PC-9 (cell line): ENCODE measurements at regions not wholly inside any gene's neighbourhood (a gene's known extent, or its start where the extent isn't known, plus 50 kb on each side); places are given as distances from the start of the nearest gene placed in this dataset.
A peak's percentile ranks its signal among the peaks of the same experiment; 100 is the strongest.

ENCODE experiments used
- BruUV-seq: library from RNA; stranded (reverse); fragments of 400-500 nt; replicated peaks from 2 replicates; lab custom pipeline; 2021; lab: Mats Ljungman, UMichigan
- CTCF ChIA-PET: fragments of 300-600 bp; sonication (Branson Sonifier 250); formaldehyde crosslinking; loops from one replicate; lab custom pipeline; 2022; ENCODE audit warnings: antibody characterized with exemption; lab: Charles Lee
- POLR2A ChIA-PET: fragments of 300-600 bp; sonication (Branson Sonifier 250); formaldehyde crosslinking; loops from one replicate; lab custom pipeline; 2022; ENCODE audit warnings: antibody characterized with exemption; ENCODE audit not compliant: unreplicated experiment; lab: Charles Lee
- DNase-seq, 2 experiments: peaks; one replicate each; pipeline versions ENCODE4 v3.0.0 to v3.0.0-alpha.2; 2015 to 2022; ENCODE audit warnings: mixed read lengths in 1 of 2
- H2AFZ ChIP-seq: fragments of 200-600 bp; sonication (generic); 2 replicates; pipeline ENCODE4 v1.8.1; 2017; ENCODE audit warnings: antibody characterized with exemption
- H3F3A ChIP-seq: fragments of 200-600 bp; sonication (generic); 2 replicates; pipeline ENCODE4 v1.8.1; 2017; ENCODE audit warnings: antibody characterized with exemption, mild to moderate bottlenecking, low read depth; ENCODE audit not compliant: insufficient read depth
- H3K27ac ChIP-seq: fragments of 200-600 bp; sonication (generic); 2 replicates; pipeline ENCODE4 v1.6.1; 2016; ENCODE audit warnings: mixed run types
- H3K27me3 ChIP-seq: fragments of 200-600 bp; sonication (generic); 2 replicates; pipeline ENCODE4 v1.6.1; 2016; ENCODE audit warnings: low read depth, mixed run types; ENCODE audit not compliant: insufficient read depth
- H3K36me3 ChIP-seq: fragments of 200-600 bp; sonication (generic); 2 replicates; pipeline ENCODE4 v1.6.1; 2016; ENCODE audit warnings: low read depth, mixed run types
- H3K4me1 ChIP-seq: fragments of 200-600 bp; sonication (generic); replicated peaks from 2 replicates; pipeline ENCODE4 v1.6.1; 2016; ENCODE audit warnings: mixed run types; ENCODE audit not compliant: insufficient read depth
- H3K4me2 ChIP-seq: fragments of 200-600 bp; sonication (generic); 2 replicates; pipeline ENCODE4 v1.6.1; 2017; ENCODE audit warnings: mixed run types
- H3K4me3 ChIP-seq: fragments of 200-600 bp; sonication (generic); 2 replicates; pipeline ENCODE4 v1.6.1; 2016; ENCODE audit warnings: mixed run types
- H3K79me2 ChIP-seq: fragments of 200-600 bp; sonication (generic); 2 replicates; pipeline ENCODE4 v1.6.1; 2017; ENCODE audit warnings: low read depth, mixed run types
- H3K9me2 ChIP-seq: fragments of 200-600 bp; sonication (generic); 2 replicates; pipeline ENCODE4 v1.8.1; 2017; ENCODE audit warnings: mild to moderate bottlenecking; ENCODE audit not compliant: insufficient read depth
- H3K9me3 ChIP-seq: fragments of 200-600 bp; sonication (generic); 2 replicates; pipeline ENCODE4 v1.8.1; 2016; ENCODE audit warnings: low read depth; ENCODE audit not compliant: insufficient read depth
- H4K20me1 ChIP-seq: fragments of 200-600 bp; sonication (generic); 2 replicates; pipeline ENCODE4 v1.8.1; 2017; ENCODE audit not compliant: insufficient read depth
- CTCF ChIP-seq: fragments of 200-600 bp; sonication (generic); conservative IDR thresholded peaks from 2 replicates; pipeline ENCODE4 v1.6.1; 2017; ENCODE audit warnings: mixed run types, antibody characterized with exemption, mild to moderate bottlenecking, moderate library complexity
- EZH2 ChIP-seq: fragments of 200-600 bp; sonication (generic); IDR thresholded peaks from 2 replicates; pipeline ENCODE4 v1.8.0; 2017; ENCODE audit warnings: antibody characterized with exemption, low read depth
- intact Hi-C: fragments of 100-400 bp; cut with micrococcal nuclease; formaldehyde crosslinking; loops from one replicate; pipeline ENCODE4 v1.10.0; 2022; ENCODE audit not compliant: unreplicated experiment

GRCh38 chr12:46660719-46661109 lies 165.1 kb downstream of the SLC38A4 start:
- Histone ChIP-seq H3K4me2 (peak overlapping the region; percentile 14; the same call in 1 of the 2 replicates), H3K36me3 (no peaks in the 10 kb centered on the region), H3K27ac (peak overlapping the region; percentile 75), H3K27me3 (no peaks in the 10 kb centered on the region), H4K20me1 (no peaks in the 10 kb centered on the region), H3F3A (peaks cover 16% of the 10 kb centered on the region), H3K4me3 (no peak overlapping the region), H3K79me2 (no peaks in the 10 kb centered on the region), H2AFZ (no peak overlapping the region), H3K9me3 (peaks cover 5% of the 10 kb centered on the region), H3K4me1 (peaks cover 48% of the 10 kb centered on the region), H3K9me2 (no peaks in the 10 kb centered on the region)
- no TSS peak for BruUV-seq
- POLR2A ChIA-PET: interaction anchor here (0.6 to 1.1 kb wide), 2 partner anchors 205 to 290 kb away, joined by 7 read pairs; no protein-coding TSS in a partner anchor
- no peak for DNase-seq
- TF ChIP-seq EZH2: no peak
- no peak for TF ChIP-seq CTCF
- intact Hi-C loops: loop anchor here (1.0 to 10.0 kb wide), 9 partner anchors 98 to 668 kb away; partner anchors contain the start of genes SCAF11 and SLC38A1
- CTCF ChIA-PET: interaction anchor here (0.5 to 1.1 kb wide), 5 partner anchors 75 to 535 kb away, joined by 3 to 4 read pairs (median 3); no protein-coding TSS in a partner anchor

- POLR2A ChIA-PET: no interaction called here
- Histone ChIP-seq H3K4me1 (peaks cover 43% of the 10 kb centered on the region), H3K4me2 (no peak overlapping the region), H3F3A (peaks cover 12% of the 10 kb centered on the region), H3K27ac (peak overlapping the region; percentile 75), H3K27me3 (no peaks in the 10 kb centered on the region), H3K9me3 (peaks cover 5% of the 10 kb centered on the region), H3K9me2 (no peaks in the 10 kb centered on the region), H3K4me3 (no peak overlapping the region), H3K79me2 (no peaks in the 10 kb centered on the region), H4K20me1 (no peaks in the 10 kb centered on the region), H2AFZ (no peak overlapping the region), H3K36me3 (no peaks in the 10 kb centered on the region)
- no peak for DNase-seq
- CTCF ChIA-PET: no interaction called here
- TF ChIP-seq EZH2: no peak
- no peak for TF ChIP-seq CTCF
- no TSS peak for BruUV-seq
- intact Hi-C loops: loop anchor here (2.0 to 10.0 kb wide), 7 partner anchors 97 to 668 kb away; partner anchors contain the start of genes SCAF11 and SLC38A1
Observed at GRCh38 chr12:46660276-46660675, 165.5 kb downstream of the SLC38A4 start.

GRCh38 chr12:46659824-46660223 lies 166.0 kb downstream of the SLC38A4 start:
- H2AFZ ChIP-seq: no peak overlapping the region
- H3K4me3 ChIP-seq: no peak overlapping the region
- ChIA-PET CTCF (no interaction called here), POLR2A (interaction anchor here (0.7 kb wide), 2 partner anchors 97 to 256 kb away, joined by 3 to 4 read pairs; no protein-coding TSS in a partner anchor)
- BruUV-seq: no TSS peak
- no peak overlapping the region for H3K4me2 ChIP-seq
- H3K79me2 ChIP-seq: no peaks in the 10 kb centered on the region
- peaks cover 9% of the 10 kb centered on the region for H3F3A ChIP-seq
- intact Hi-C loops: loop anchor here (2.0 to 10.0 kb wide), 7 partner anchors 97 to 668 kb away; partner anchors contain the start of genes SCAF11 and SLC38A1
- H3K9me2 ChIP-seq: no peaks in the 10 kb centered on the region
- H4K20me1 ChIP-seq: no peaks in the 10 kb centered on the region
- no peaks in the 10 kb centered on the region for H3K36me3 ChIP-seq
- H3K4me1 ChIP-seq: peaks cover 39% of the 10 kb centered on the region
- no peak overlapping the region for H3K27ac ChIP-seq
- H3K27me3 ChIP-seq: no peaks in the 10 kb centered on the region
- H3K9me3 ChIP-seq: peaks cover 5% of the 10 kb centered on the region
- TF ChIP-seq CTCF: no peak
- no peak for TF ChIP-seq EZH2
- DNase-seq: no peak
